ENCODE measurements at regions not wholly inside any gene's neighbourhood (a gene's known extent, or its start where the extent isn't known, plus 50 kb on each side); places are given as distances from the start of the nearest gene placed in this dataset.

DNA sequence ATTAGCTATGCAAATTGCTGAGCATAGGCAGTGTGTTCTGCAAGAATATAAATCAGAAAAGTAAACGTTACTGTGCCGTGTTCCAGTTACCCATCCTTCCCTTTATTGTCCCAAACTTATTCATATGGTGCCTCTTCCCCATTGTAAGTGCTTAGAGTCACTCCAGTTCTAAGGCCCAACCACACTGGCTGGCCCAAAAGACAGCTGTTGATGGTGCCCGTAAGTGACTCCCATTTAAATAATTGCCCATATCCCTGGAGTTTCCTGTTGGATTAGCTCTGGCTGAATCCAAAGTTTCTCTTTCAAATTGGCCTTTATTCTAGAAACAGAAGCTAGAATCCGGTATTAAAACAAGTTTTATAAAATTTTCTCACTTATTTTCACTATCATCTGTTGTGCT is 400.1 kb upstream of the DDHD1 start:
- intact Hi-C loops (cut with micrococcal nuclease), result no loop called here
- no peak for DNase-seq
- Mint-ChIP-seq H3K27me3 (peaks cover 3% of the 10 kb centered on the region), H3K4me3 (no peak overlapping the region), H3K27ac (no peak overlapping the region), H3K9me3 (no peaks in the 10 kb centered on the region), H3K36me3 (ENCODE audit: low read depth) (no peaks in the 10 kb centered on the region), H3K4me1 (no peaks in the 10 kb centered on the region)

DNA sequence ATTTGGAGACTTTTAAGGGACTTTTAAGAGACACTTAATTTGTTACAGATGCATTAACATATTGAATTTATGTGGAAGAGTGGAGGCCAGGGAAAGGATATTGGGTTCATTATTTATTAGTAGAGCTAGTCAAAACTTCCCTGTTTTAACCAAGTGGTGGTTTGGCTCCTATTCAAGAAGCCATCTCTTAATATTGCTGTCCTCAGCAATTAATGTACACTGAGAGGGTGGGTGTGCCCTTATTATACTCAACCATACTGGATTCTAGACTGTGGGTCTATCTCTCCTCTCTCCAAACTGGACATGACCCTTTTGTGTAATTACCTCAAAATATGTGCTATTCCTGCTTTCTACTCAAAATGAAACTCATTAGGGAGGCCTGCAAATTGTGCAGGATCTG is 398.7 kb upstream of the DDHD1 start:
- intact Hi-C loops (cut with micrococcal nuclease), result no loop called here

DNA sequence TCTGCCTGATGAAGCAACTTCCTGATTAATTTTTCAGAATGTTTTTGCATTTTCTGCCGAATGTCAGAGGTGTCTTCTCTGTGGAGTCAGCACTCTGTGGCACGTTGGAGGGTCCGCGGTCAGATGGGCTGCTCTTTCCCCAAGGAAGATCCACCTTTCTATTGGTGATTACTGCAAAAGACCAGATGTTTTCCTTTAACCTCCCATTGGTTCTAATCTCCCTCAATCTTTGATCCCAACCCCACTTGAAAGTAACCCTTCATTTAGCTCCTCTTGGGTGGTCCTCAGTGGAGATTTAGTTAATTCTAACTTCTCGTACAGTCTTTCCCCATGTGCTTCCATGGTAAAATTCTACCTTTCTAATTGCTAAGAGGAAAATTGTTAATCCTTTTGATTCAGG is 397.7 kb upstream of the DDHD1 start:
- Mint-ChIP-seq H3K9me3 (no peaks in the 10 kb centered on the region), H3K27me3 (peaks cover 3% of the 10 kb centered on the region), H3K4me1 (no peaks in the 10 kb centered on the region), H3K36me3 (ENCODE audit: low read depth) (no peaks in the 10 kb centered on the region), H3K27ac (no peak overlapping the region), H3K4me3 (no peak overlapping the region)
- DNase-seq, result no peak
- intact Hi-C loops (cut with micrococcal nuclease), result no loop called here

More for the DNA sequence above, 398.7 kb upstream of the DDHD1 start:
- Mint-ChIP-seq H3K27me3 (peaks cover 3% of the 10 kb centered on the region), H3K4me3 (no peak overlapping the region), H3K27ac (no peak overlapping the region), H3K36me3 (ENCODE audit: low read depth) (no peaks in the 10 kb centered on the region), H3K9me3 (no peaks in the 10 kb centered on the region), H3K4me1 (no peaks in the 10 kb centered on the region)
- DNase-seq, result no peak

DNA sequence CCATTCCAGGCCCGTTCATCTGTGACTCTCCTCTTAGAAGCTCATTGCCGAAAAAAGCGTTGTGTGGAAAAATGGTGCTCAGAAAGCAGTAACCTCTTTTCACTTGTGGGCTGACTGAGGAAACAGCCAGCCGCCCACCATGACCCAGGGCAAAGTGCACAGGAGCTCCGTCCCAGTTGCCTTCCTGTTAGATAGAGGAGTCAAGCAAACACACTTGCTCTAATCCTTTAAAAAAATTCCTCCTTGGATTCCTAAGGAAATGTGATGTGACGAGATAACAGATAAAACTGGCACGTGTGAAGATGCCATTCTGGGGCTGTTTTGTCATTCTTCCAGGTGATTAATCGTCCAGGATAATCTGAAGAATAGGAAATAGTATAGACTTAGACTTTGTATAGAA is 396.8 kb upstream of the DDHD1 start:
- Mint-ChIP-seq H3K4me1 (no peaks in the 10 kb centered on the region), H3K4me3 (no peak overlapping the region), H3K9me3 (no peaks in the 10 kb centered on the region), H3K27ac (no peak overlapping the region), H3K36me3 (ENCODE audit: low read depth) (no peaks in the 10 kb centered on the region), H3K27me3 (peaks cover 6% of the 10 kb centered on the region)
- no peak for DNase-seq
- intact Hi-C loops (cut with micrococcal nuclease), result no loop called here

DNA sequence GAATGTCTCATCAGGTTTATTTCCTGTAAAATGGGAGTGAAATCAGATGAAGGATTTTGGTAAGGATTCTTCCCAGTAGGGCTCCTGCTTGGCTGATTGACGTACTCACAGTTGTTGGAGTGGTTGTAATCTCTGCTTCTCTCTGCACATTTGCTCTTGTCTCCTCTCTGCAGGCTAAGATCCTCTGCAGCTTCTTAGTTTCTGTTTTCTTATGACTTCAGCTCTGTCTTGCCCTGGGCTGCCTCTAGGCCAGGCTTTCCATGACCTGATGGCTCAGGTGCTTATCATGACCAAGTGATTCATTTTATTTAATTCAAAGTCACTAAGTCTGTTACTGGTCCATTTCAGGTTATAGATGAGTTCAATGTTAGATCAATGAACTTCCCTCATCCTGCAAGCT is 394.5 kb upstream of the DDHD1 start:
- H3K4me1 Mint-ChIP-seq, result no peaks in the 10 kb centered on the region
- no peaks in the 10 kb centered on the region for H3K36me3 Mint-ChIP-seq (ENCODE audit: low read depth)
- no peak for DNase-seq
- no peaks in the 10 kb centered on the region for H3K9me3 Mint-ChIP-seq
- H3K27me3 Mint-ChIP-seq, result peaks cover 8% of the 10 kb centered on the region
- intact Hi-C loops (cut with micrococcal nuclease), result no loop called here
- no peak overlapping the region for H3K27ac Mint-ChIP-seq
- no peak overlapping the region for H3K4me3 Mint-ChIP-seq

DNA sequence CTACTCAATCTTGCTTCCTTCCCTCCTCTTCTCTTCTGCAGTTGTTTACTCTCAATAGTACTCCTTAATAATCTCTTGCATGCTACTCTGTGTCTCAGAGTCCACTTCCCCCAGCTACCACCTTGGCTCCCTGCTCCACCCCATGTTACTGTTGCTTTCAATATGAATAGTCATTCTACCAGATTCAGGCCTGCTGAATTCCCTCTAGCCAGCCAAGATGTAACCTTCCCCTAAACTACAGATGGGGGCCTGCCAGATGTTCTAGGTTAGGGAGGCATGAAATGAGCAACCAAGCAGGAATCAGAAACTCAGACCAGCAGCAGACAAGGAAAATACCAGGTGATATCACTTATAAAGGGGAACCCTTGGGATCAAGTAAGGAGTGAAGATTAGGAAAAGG is 392.1 kb upstream of the DDHD1 start:
- Mint-ChIP-seq H3K27me3 (peaks cover 7% of the 10 kb centered on the region), H3K4me3 (no peak overlapping the region), H3K9me3 (no peaks in the 10 kb centered on the region), H3K27ac (no peak overlapping the region), H3K36me3 (ENCODE audit: low read depth) (no peaks in the 10 kb centered on the region), H3K4me1 (no peaks in the 10 kb centered on the region)
- intact Hi-C loops (cut with micrococcal nuclease), result no loop called here
- no peak for DNase-seq

DNA sequence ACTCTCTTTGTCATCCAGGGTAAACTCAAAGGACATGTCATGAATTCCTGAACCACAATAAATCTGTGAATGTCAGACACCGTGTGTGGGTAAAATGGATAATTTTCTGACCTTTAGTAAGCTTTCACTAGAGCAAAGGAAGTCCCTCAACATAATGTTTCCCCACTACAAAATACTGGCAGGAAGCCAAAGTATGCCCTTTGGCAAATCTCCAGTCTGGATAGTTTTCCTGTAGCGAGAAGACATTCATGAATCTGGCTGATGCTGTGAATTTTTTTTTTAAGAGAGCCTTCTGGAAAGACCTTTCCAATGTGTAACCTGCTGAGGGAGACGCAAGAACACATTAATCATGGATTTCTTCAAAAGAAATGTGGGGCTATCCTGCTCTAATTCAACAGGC is 389.6 kb upstream of the DDHD1 start:
- no peak overlapping the region for H3K27ac Mint-ChIP-seq
- no peaks in the 10 kb centered on the region for H3K36me3 Mint-ChIP-seq (ENCODE audit: low read depth)
- H3K9me3 Mint-ChIP-seq, result no peaks in the 10 kb centered on the region
- no peak for DNase-seq
- no peaks in the 10 kb centered on the region for H3K4me1 Mint-ChIP-seq
- peaks cover 8% of the 10 kb centered on the region for H3K27me3 Mint-ChIP-seq
- no peak overlapping the region for H3K4me3 Mint-ChIP-seq
- intact Hi-C loops (cut with micrococcal nuclease), result no loop called here

DNA sequence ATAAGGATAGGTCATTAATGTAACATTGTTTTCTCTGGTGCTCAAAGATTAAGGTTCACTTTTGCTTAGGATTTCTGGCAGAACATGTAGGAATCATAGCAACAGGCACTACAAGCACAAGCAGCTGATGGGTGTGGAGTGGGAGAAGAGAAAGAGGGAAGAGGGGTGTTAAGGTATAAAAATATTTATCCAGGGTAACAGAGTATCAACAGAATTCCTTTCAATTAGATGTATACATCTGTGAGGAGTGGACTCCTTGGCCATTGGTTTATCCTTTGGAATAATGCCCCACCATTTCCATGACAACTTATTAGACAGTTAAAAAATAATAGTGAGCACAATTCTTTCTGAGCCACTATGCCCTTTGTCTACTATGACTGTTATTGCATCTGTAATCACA is 388.3 kb upstream of the DDHD1 start:
- intact Hi-C loops (cut with micrococcal nuclease), result no loop called here
- no peak overlapping the region for H3K4me3 Mint-ChIP-seq
- H3K36me3 Mint-ChIP-seq (ENCODE audit: low read depth), result no peaks in the 10 kb centered on the region
- no peak overlapping the region for H3K27ac Mint-ChIP-seq
- H3K27me3 Mint-ChIP-seq, result peaks cover 9% of the 10 kb centered on the region
- no peak for DNase-seq
- no peaks in the 10 kb centered on the region for H3K9me3 Mint-ChIP-seq
- H3K4me1 Mint-ChIP-seq, result no peaks in the 10 kb centered on the region

DNA sequence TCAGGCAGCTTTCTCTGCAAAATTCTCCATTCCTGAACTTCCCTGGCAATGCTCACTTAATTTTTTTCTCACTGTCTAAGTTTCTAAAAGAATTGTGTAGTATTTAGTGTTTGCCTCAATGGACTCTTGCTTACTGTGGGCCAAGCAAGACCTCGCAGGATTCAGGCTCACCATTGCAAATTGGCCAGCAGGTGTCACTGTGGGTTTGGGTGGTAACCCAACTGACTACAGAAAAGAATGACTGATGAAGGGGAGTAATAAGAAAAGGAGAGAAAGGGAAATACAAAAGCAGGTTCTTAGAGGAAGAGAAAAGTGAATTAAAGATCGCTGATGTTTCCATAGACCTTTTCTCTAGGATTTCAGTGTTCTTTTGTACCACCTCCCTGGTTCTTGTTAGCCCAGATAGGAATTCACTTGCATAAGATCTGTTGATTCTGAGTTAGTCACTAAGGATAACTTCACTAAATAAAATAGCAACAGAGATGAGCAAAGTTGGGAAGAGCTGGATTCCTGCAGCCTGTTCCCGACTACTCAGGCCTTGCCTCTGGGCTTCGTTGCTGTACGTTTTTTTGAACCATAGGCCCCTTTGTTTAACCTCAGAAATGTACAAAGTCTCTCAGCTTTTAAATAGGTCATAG is 386.5 kb upstream of the DDHD1 start:
- Mint-ChIP-seq H3K4me3 (no peak overlapping the region), H3K27ac (no peak overlapping the region), H3K9me3 (no peaks in the 10 kb centered on the region), H3K36me3 (ENCODE audit: low read depth) (no peaks in the 10 kb centered on the region), H3K4me1 (no peaks in the 10 kb centered on the region), H3K27me3 (peaks cover 6% of the 10 kb centered on the region)
- peak; percentile 83 for DNase-seq
- intact Hi-C loops (cut with micrococcal nuclease), result loop anchor here (5.0 kb wide), 1 partner anchor 638 kb away; no protein-coding TSS in a partner anchor

DNA sequence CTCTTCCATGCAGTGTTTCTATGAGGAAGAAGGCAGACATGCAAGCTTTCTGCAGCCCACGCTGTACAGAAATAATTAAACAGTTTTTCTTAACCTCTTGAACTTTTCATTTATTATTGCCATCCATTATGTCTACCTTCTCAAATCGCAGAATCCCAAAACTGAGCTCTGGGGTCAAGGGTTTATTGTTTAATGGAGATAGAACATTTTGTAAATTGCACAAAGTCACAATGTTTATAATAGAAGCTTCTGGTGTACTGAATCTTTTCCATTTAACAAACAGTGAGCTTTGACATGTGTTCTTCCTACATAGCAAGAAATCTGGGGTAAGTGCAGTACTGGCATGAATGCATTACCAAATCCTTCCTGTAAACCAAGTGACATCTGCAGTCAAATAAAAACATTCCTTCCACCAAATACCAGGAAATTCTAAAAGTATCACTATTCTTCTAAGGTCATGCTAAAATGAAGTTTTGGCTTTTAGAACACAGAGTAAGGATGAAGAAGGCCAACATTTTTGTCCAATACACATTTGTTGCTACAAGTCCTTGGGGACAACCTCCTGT is 385.3 kb upstream of the DDHD1 start:
- no peak overlapping the region for H3K4me3 Mint-ChIP-seq
- no peaks in the 10 kb centered on the region for H3K9me3 Mint-ChIP-seq
- no peak overlapping the region for H3K27ac Mint-ChIP-seq
- H3K27me3 Mint-ChIP-seq, result peaks cover 4% of the 10 kb centered on the region
- intact Hi-C loops (cut with micrococcal nuclease), result loop anchor here (5.0 kb wide), 1 partner anchor 639 kb away; no protein-coding TSS in a partner anchor
- no peak for DNase-seq
- H3K36me3 Mint-ChIP-seq (ENCODE audit: low read depth), result no peaks in the 10 kb centered on the region
- H3K4me1 Mint-ChIP-seq, result no peaks in the 10 kb centered on the region

DNA sequence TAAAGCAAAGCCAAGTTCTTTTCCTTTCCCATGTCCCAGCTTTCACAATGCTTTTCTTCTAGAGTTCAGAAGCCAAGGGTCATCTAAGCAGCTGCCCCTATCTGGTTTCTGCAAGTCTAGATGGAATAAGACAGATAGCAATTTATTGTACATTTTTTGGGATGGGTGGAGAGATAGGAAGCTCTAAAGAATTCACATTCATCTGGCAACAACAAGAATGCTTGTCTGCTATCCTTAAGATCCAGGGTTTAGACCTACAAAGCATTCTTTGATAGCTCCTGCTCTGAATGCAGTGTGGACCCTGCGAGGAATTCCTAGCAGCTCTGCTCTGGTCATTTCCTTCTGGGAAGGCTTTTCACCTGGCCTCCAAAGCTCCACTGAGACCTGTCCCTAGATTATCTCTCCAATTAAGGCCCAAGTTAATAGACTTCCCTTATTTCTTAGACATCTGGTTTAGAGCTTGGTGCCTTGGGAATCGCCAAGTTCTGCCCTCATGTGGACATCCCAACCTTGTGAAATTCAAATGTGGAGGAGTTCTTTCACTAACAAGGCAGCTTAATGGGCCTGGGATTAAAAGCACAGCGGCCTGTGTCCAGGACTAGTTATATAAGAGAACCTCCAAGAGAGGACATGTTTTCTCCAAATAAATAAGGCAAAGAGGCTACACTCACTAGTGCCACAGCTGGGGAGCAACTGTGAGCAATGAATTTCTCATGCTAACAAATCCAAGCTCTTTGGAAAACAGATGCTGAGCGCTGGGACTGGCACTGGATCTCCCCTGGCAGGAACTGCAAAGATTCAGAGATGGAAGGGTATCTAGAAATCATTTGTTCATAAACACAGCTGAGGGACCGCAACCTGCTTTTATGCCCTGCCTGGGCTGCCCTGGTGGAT is 384.5 kb upstream of the DDHD1 start:
- intact Hi-C loops (cut with micrococcal nuclease), result loop anchor here (5.0 kb wide), 1 partner anchor 640 kb away; no protein-coding TSS in a partner anchor
- H3K4me3 Mint-ChIP-seq, result no peak overlapping the region
- no peak for DNase-seq
- no peaks in the 10 kb centered on the region for H3K36me3 Mint-ChIP-seq (ENCODE audit: low read depth)
- no peak overlapping the region for H3K27ac Mint-ChIP-seq
- H3K27me3 Mint-ChIP-seq, result peaks cover 4% of the 10 kb centered on the region
- H3K4me1 Mint-ChIP-seq, result no peaks in the 10 kb centered on the region
- H3K9me3 Mint-ChIP-seq, result no peaks in the 10 kb centered on the region

DNA sequence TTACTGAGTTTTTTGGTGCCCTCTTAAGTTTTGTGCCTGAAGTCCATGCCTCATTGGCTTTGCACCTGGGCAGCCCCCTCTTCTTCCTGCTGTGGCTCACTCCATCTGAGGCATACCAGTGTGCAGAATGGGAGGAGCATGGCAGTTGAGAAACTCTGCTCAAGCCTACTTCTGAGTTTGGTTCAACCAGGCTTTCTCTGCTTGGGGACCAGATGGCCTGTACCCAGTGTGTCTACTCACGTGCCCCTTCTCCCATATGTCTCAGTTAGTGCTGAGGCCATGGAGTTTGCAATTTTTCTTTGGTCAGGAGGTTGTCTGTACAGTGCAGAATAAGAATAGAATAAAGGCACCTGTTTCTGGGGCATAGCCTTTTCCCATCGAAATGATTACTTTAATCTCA is 383.3 kb upstream of the DDHD1 start:
- intact Hi-C loops (cut with micrococcal nuclease), result loop anchor here (5.0 kb wide), 1 partner anchor 641 kb away; no protein-coding TSS in a partner anchor

DNA sequence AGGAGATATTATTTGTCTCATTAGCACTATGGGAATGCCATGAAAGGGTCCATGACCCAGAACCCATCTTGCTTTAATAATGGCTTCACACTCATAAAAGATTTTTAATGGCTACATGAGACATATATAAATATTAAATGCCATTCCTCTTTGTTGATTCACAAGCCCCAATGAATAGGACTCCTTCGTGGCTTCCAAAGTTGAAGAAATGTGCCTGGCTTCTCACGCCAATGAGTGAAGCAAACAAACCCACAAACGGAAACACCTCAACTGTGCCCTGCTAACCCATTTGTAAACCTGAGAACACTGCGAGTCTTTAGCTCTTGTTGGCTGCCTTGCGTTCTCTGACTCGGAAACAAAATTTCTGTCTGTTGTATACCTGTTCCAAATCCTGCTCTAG is 381.7 kb upstream of the DDHD1 start:
- H3K27me3 Mint-ChIP-seq, result peaks cover 2% of the 10 kb centered on the region
- H3K9me3 Mint-ChIP-seq, result no peaks in the 10 kb centered on the region
- no peak overlapping the region for H3K27ac Mint-ChIP-seq
- no peak for DNase-seq
- H3K4me1 Mint-ChIP-seq, result no peaks in the 10 kb centered on the region
- H3K4me3 Mint-ChIP-seq, result no peak overlapping the region
- intact Hi-C loops (cut with micrococcal nuclease), result loop anchor here (5.0 kb wide), 1 partner anchor 642 kb away; no protein-coding TSS in a partner anchor
- no peaks in the 10 kb centered on the region for H3K36me3 Mint-ChIP-seq (ENCODE audit: low read depth)

More for the DNA sequence above, 383.3 kb upstream of the DDHD1 start:
- Mint-ChIP-seq H3K4me1 (no peaks in the 10 kb centered on the region), H3K4me3 (no peak overlapping the region), H3K9me3 (no peaks in the 10 kb centered on the region), H3K27ac (no peak overlapping the region), H3K36me3 (ENCODE audit: low read depth) (no peaks in the 10 kb centered on the region), H3K27me3 (peaks cover 4% of the 10 kb centered on the region)
- no peak for DNase-seq

DNA sequence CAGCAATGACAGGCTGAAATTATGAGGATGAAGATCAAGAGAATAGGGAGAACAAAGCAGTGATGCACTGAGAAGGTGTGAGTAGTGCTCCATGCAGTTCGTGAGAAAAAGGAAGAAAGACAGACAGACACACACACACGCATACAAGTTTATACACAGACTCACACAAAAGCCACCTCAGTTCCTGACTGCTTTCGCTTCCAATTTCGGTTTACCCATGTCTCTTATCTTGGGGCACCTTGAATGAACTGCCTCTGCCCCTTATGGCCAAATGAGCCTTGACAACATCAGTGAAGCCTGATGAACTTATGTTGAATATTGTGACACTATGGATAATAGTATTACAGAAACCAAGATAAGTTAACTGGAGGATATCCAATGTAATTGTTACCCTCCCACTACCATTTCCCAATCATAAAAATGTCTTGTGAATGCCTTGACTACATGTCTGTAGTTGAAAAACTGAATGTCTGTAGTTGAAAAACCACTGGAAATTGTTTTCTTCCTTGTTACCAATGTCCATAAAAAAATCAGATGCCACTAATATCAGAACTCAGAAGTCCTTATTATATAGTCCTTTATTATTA is 380.4 kb upstream of the DDHD1 start:
- intact Hi-C loops (cut with micrococcal nuclease), result no loop called here
- no peaks in the 10 kb centered on the region for H3K4me1 Mint-ChIP-seq

More for the DNA sequence above, 380.4 kb upstream of the DDHD1 start:
- Mint-ChIP-seq H3K36me3 (ENCODE audit: low read depth) (no peaks in the 10 kb centered on the region), H3K4me3 (no peak overlapping the region), H3K27ac (no peak overlapping the region), H3K27me3 (peaks cover 2% of the 10 kb centered on the region), H3K9me3 (no peaks in the 10 kb centered on the region)
- DNase-seq, result no peak
